Lower leg skin (tissue), 3 donors: ENCODE measurements at regions not wholly inside any gene's neighbourhood (a gene's known extent, or its start where the extent isn't known, plus 50 kb on each side); places are given as distances from the start of the nearest gene placed in this dataset.

ENCODE experiments used
- POLR2A ChIP-seq, 2 donors: fragments of 450-650 bp; IDR thresholded peaks; one replicate each; pipeline ENCODE4 v1.6.1; 2016 to 2017; ENCODE audit warnings: antibody characterized with exemption in 2 of 2, mild to moderate bottlenecking in 1 of 2, moderate library complexity in 1 of 2
- TF ChIP-seq, protein P1 (sequence below), 3 donors: fragments of 450-650 bp; IDR thresholded peaks; one replicate each; pipeline ENCODE4 v1.5.1; 2016; ENCODE audit warnings: antibody characterized with exemption in 3 of 3, mild to moderate bottlenecking in 3 of 3, moderate library complexity in 2 of 3

DNA sequence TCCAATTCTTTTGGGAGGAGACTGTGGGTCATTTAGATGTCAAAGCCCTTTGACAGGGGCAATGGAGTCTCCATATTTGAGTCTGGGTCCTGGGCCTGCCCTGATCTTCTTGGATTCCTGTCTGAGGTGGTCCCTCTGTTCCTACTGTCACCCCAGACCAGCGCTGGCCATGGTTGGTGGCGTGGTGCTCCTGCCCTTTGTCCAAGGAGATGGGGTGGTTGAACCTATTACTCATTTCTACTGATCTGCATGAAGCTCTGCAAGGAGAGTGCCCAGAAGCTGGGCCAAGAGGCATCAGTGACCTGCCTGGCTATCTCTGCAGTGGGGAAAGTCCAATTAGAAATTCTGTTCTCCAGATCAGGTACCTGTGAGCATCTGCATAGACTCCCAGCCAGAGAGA lies 355.6 kb upstream of the NUPR2 start:
- TF ChIP-seq, protein P1, sequence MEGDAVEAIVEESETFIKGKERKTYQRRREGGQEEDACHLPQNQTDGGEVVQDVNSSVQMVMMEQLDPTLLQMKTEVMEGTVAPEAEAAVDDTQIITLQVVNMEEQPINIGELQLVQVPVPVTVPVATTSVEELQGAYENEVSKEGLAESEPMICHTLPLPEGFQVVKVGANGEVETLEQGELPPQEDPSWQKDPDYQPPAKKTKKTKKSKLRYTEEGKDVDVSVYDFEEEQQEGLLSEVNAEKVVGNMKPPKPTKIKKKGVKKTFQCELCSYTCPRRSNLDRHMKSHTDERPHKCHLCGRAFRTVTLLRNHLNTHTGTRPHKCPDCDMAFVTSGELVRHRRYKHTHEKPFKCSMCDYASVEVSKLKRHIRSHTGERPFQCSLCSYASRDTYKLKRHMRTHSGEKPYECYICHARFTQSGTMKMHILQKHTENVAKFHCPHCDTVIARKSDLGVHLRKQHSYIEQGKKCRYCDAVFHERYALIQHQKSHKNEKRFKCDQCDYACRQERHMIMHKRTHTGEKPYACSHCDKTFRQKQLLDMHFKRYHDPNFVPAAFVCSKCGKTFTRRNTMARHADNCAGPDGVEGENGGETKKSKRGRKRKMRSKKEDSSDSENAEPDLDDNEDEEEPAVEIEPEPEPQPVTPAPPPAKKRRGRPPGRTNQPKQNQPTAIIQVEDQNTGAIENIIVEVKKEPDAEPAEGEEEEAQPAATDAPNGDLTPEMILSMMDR (IDR thresholded peaks at IDR 0.05), result no peak
- TF ChIP-seq POLR2A (IDR thresholded peaks at IDR 0.05), result no peak
